Thyroid gland (tissue), 4 donors: ENCODE measurements at regions not wholly inside any gene's neighbourhood (a gene's known extent, or its start where the extent isn't known, plus 50 kb on each side); places are given as distances from the start of the nearest gene placed in this dataset.

Source experiments
- CTCF ChIP-seq, 6 experiments: fragments of 200-600 bp in 3 of 6; fragments of 450-650 bp in 3 of 6; sonication (generic) in 3 of 6; IDR thresholded peaks; one replicate each; pipeline ENCODE4 v1.5.1; 2016 to 2019; ENCODE audit warnings: antibody characterized with exemption in 6 of 6, mild to moderate bottlenecking in 2 of 6, inconsistent platforms in 1 of 6, moderate library complexity in 1 of 6
- POLR2A ChIP-seq, 2 donors: fragments of 450-650 bp; IDR thresholded peaks; one replicate each; pipeline ENCODE4 v1.6.1; 2017; ENCODE audit warnings: antibody characterized with exemption in 2 of 2, mild to moderate bottlenecking in 2 of 2, moderate library complexity in 1 of 2

- TF ChIP-seq CTCF (IDR thresholded peaks at IDR 0.05) (no peak), POLR2A (IDR thresholded peaks at IDR 0.05) (no peak)
Measured at GRCh38 chr6:112997421-112998085, 650.4 kb downstream of the RFPL4B start.
